B cell (primary cell): ENCODE measurements at regions not wholly inside any gene's neighbourhood (a gene's known extent, or its start where the extent isn't known, plus 50 kb on each side); places are given as distances from the start of the nearest gene placed in this dataset.

Experiments
- ATAC-seq: fragments of 200-7000 bp; cut with Tn5 transposase; one replicate; pipeline ENCODE4 v1.10.0; 2021; ENCODE audit warnings: low read depth, mild to moderate bottlenecking, moderate number of reproducible peaks, moderate library complexity
- CTCF ChIA-PET: fragments of 350-600 bp; sonication (Branson Sonifier 250); formaldehyde crosslinking; loops from one replicate; lab custom pipeline; 2021; ENCODE audit warnings: antibody characterized with exemption, inconsistent platforms; lab: Charles Lee
- POLR2A ChIA-PET: fragments of 350-600 bp; sonication (Branson Sonifier 250); formaldehyde crosslinking; loops from one replicate; lab custom pipeline; 2021; ENCODE audit warnings: antibody characterized with exemption; lab: Charles Lee
- DNase-seq: peaks from one replicate; pipeline ENCODE4 v3.0.0; 2013
- H2AFZ ChIP-seq: 2 replicates; pipeline ENCODE4 v1.6.1; 2012; ENCODE audit warnings: mild to moderate bottlenecking, low read depth, low read length; ENCODE audit not compliant: insufficient read depth, poor library complexity, severe bottlenecking
- H3K27ac ChIP-seq, 2 donors: 1 replicate in 1 of 2; 2 replicates in 1 of 2; pipeline ENCODE4 v1.5.1; 2012 to 2013; ENCODE audit warnings: low read length in 2 of 2, mild to moderate bottlenecking in 2 of 2, moderate library complexity in 1 of 2
- H3K27me3 ChIP-seq, 4 experiments: fragments of 200-600 bp in 1 of 4; sonication (generic) in 1 of 4; replicated peaks in 1 of 4; 1 replicate in 2 of 4; 2 replicates in 2 of 4; pipeline versions ENCODE4 v1.6.1 to v1.7.0; 2013 to 2016; ENCODE audit warnings: low read length in 3 of 4, mild to moderate bottlenecking in 2 of 4, mixed read lengths in 1 of 4, moderate library complexity in 1 of 4; ENCODE audit not compliant: insufficient read depth in 4 of 4, control insufficient read depth in 3 of 4; ENCODE audit errors: control extremely low read depth in 1 of 4
- H3K36me3 ChIP-seq, 2 experiments: replicated peaks in 1 of 2; 1 replicate in 1 of 2; 2 replicates in 1 of 2; pipeline versions ENCODE4 v1.6.1 to v1.7.1; 2013; ENCODE audit warnings: low read length in 1 of 2; ENCODE audit not compliant: insufficient read depth in 2 of 2, control insufficient read depth in 1 of 2; ENCODE audit errors: control extremely low read depth in 1 of 2, extremely low read depth in 1 of 2
- H3K4me1 ChIP-seq, 2 donors: fragments of 200-600 bp in 1 of 2; sonication (generic) in 1 of 2; 1 replicate in 1 of 2; 2 replicates in 1 of 2; pipeline versions ENCODE4 v1.5.1 to v1.6.1; 2013 to 2017; ENCODE audit warnings: low read length in 2 of 2; ENCODE audit not compliant: control insufficient read depth in 2 of 2, insufficient read depth in 2 of 2
- H3K4me2 ChIP-seq: replicated peaks from 2 replicates; pipeline ENCODE3; 2012; ENCODE audit warnings: mild to moderate bottlenecking, low read depth, low read length; ENCODE audit not compliant: poor library complexity, severe bottlenecking
- H3K4me3 ChIP-seq, 5 experiments: fragments of 200-600 bp in 1 of 5; sonication (generic) in 1 of 5; 1 replicate in 3 of 5; 2 replicates in 2 of 5; pipeline versions ENCODE4 v1.5.1 to v1.7.0; 2011 to 2016; ENCODE audit warnings: low read length in 4 of 5, mild to moderate bottlenecking in 4 of 5, low read depth in 2 of 5, control low read depth in 1 of 5, moderate library complexity in 1 of 5; ENCODE audit not compliant: insufficient read depth in 1 of 5; ENCODE audit errors: control extremely low read depth in 1 of 5, extremely low read depth in 1 of 5
- H3K79me2 ChIP-seq: fragments of 200-600 bp; sonication (generic); one replicate; pipeline ENCODE4 v1.6.0; 2016; ENCODE audit warnings: low read length; ENCODE audit not compliant: control insufficient read depth, insufficient read depth
- H3K9ac ChIP-seq: fragments of 200-600 bp; sonication (generic); 2 replicates; pipeline ENCODE4 v1.6.1; 2017; ENCODE audit warnings: mild to moderate bottlenecking, low read length, moderate library complexity
- H3K9me3 ChIP-seq, 3 donors: one replicate each; pipeline versions ENCODE4 v1.6.1 to v1.7.1; 2013; ENCODE audit warnings: low read length in 2 of 3; ENCODE audit not compliant: control insufficient read depth in 2 of 3, insufficient read depth in 1 of 3; ENCODE audit errors: control extremely low read depth in 1 of 3
- H4K20me1 ChIP-seq: 2 replicates; pipeline ENCODE4 v1.6.0; 2012; ENCODE audit warnings: mild to moderate bottlenecking, low read length; ENCODE audit not compliant: insufficient read depth, control insufficient read depth, poor library complexity, severe bottlenecking
- H3K27ac Mint-ChIP-seq: one replicate; pipeline ENCODE4 v1.8.0; 2021; ENCODE audit warnings: mixed read lengths
- H3K27me3 Mint-ChIP-seq: one replicate; pipeline ENCODE4 v1.8.0; 2021; ENCODE audit warnings: mixed read lengths
- H3K4me1 Mint-ChIP-seq: one replicate; pipeline ENCODE4 v1.8.0; 2021; ENCODE audit warnings: mixed read lengths
- H3K4me3 Mint-ChIP-seq: one replicate; pipeline ENCODE4 v1.8.0; 2021; ENCODE audit warnings: mixed read lengths
- H3K9me3 Mint-ChIP-seq: one replicate; pipeline ENCODE4 v1.8.0; 2022; ENCODE audit warnings: mixed read lengths; ENCODE audit not compliant: insufficient read depth
- EZH2 ChIP-seq: IDR thresholded peaks from 2 replicates; pipeline ENCODE4 v1.6.1; 2012; ENCODE audit warnings: borderline replicate concordance, low read depth, mild to moderate bottlenecking, moderate library complexity, low read length; ENCODE audit not compliant: insufficient read depth, poor library complexity, severe bottlenecking
- WGBS: methylation state at CpG from one replicate; pipeline ENCODE4 v1.1.5; 2013; ENCODE audit warnings: missing lambda C conversion rate; ENCODE audit not compliant: insufficient coverage; 5-methylcytosine and 5-hydroxymethylcytosine counted together
- intact Hi-C: fragments of 100-400 bp; cut with micrococcal nuclease; formaldehyde crosslinking; loops from one replicate; pipeline ENCODE4 v1.10.0; 2022
- TF ChIP-seq, protein P1 (sequence below): fragments of 200-600 bp; IDR thresholded peaks from one replicate; pipeline ENCODE4 v1.8.0; 2022; ENCODE audit warnings: antibody characterized with exemption, mild to moderate bottlenecking

DNA sequence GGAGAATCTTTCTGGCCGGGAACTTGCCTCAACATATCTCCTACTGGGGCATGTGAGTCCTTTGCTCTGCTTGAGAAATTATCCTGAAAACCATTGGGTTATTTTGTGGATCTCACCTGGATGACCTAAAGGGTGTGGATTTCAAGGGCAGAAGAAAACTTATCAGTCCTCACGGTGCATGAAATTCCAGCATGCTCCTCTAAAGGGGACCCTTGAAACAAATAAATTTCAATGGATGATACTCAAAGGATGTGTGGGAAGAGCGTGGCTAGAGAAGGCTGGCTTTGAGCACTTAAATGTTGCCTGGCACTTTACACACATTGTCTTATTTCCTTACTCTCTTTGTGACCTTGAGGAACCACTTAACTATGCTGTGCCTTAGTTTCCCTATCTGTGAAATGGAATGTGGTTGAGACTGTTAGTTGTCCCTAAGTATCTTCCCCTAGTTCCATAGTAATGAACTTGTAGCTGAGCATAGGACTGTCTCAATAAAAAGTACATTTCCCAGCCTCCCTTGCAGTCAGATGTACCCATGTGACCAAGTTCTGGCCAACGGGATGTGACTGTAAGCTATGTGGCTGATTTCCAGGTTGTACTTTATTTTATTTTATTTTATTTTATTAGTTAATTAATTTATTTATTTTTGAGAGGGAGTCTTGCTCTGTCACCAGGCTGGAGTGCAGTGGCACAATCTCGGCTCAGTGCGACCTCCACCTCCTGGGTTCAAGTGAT, 81.9 kb upstream of the PTPN1 start:
- TF ChIP-seq EZH2: no peak
- TF ChIP-seq, protein P1, sequence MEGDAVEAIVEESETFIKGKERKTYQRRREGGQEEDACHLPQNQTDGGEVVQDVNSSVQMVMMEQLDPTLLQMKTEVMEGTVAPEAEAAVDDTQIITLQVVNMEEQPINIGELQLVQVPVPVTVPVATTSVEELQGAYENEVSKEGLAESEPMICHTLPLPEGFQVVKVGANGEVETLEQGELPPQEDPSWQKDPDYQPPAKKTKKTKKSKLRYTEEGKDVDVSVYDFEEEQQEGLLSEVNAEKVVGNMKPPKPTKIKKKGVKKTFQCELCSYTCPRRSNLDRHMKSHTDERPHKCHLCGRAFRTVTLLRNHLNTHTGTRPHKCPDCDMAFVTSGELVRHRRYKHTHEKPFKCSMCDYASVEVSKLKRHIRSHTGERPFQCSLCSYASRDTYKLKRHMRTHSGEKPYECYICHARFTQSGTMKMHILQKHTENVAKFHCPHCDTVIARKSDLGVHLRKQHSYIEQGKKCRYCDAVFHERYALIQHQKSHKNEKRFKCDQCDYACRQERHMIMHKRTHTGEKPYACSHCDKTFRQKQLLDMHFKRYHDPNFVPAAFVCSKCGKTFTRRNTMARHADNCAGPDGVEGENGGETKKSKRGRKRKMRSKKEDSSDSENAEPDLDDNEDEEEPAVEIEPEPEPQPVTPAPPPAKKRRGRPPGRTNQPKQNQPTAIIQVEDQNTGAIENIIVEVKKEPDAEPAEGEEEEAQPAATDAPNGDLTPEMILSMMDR: no peak
- Histone ChIP-seq H2AFZ (no peak overlapping the region), H4K20me1 (no peaks in the 10 kb centered on the region), H3K27ac (no peak overlapping the region), H3K36me3 (no peaks in the 10 kb centered on the region), H3K9me3 (no peaks in the 10 kb centered on the region), H3K27me3 (peaks cover 0 to 15% (median 0%) of the 10 kb centered on the region in 4 experiments), H3K9ac (no peak overlapping the region), H3K4me1 (no peaks in the 10 kb centered on the region), H3K79me2 (no peaks in the 10 kb centered on the region), H3K4me2 (no peak overlapping the region), H3K4me3 (no peak overlapping the region)
- CTCF ChIA-PET: interaction anchor here (0.7 kb wide), 1 partner anchor 9 kb away, joined by 3 read pairs; no protein-coding TSS in a partner anchor
- no peaks in the 10 kb centered on the region for H3K4me1 Mint-ChIP-seq
- ATAC-seq: no peak
- no CpG with 5 or more reads among the region's 6 CpGs for WGBS
- no peak overlapping the region for H3K27ac Mint-ChIP-seq
- H3K4me3 Mint-ChIP-seq: no peak overlapping the region
- H3K27me3 Mint-ChIP-seq: peaks cover 17% of the 10 kb centered on the region
- intact Hi-C loops: no loop called here
- no peak for DNase-seq
- POLR2A ChIA-PET: no interaction called here
- H3K9me3 Mint-ChIP-seq: no peaks in the 10 kb centered on the region

DNA sequence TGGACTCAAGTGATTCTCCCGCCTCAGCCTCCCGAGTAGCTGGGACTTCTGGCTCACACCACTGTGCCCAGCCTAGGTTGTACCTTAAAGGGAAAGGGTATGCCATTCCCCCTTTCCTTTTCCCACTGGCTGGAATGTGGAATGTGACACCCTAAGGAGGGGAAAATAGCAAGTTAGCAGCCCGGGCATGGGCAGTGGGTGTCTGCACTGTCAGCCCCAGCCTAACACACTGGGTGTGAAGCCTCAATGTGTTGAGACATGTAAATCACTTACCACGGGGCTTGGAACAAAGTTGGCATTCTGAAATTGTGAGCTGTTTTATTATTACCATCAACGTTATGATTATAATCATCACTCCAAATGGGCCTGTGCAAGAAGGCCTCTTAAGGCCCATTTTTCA, 80.8 kb upstream of the PTPN1 start:
- Histone ChIP-seq H3K4me2 (no peak overlapping the region), H2AFZ (no peak overlapping the region), H3K36me3 (no peaks in the 10 kb centered on the region), H4K20me1 (no peaks in the 10 kb centered on the region), H3K9me3 (no peaks in the 10 kb centered on the region), H3K27me3 (peaks cover 0 to 15% (median 0%) of the 10 kb centered on the region in 4 experiments), H3K9ac (no peak overlapping the region), H3K27ac (no peak overlapping the region), H3K4me3 (no peak overlapping the region), H3K79me2 (no peaks in the 10 kb centered on the region), H3K4me1 (no peaks in the 10 kb centered on the region)
- CTCF ChIA-PET: interaction anchor here (1.1 kb wide), 1 partner anchor 35 kb away, joined by 3 read pairs; no protein-coding TSS in a partner anchor
- DNase-seq (no peak), ATAC-seq (no peak)
- Mint-ChIP-seq H3K4me3 (no peak overlapping the region), H3K4me1 (no peaks in the 10 kb centered on the region), H3K9me3 (no peaks in the 10 kb centered on the region), H3K27me3 (peaks cover 21% of the 10 kb centered on the region), H3K27ac (no peak overlapping the region)
- POLR2A ChIA-PET: interaction anchor here (0.6 kb wide), 1 partner anchor 26 kb away, joined by 6 read pairs; no protein-coding TSS in a partner anchor
- WGBS: 87% methylated on average over 3 of the region's 5 CpGs
- TF ChIP-seq, protein P1: no peak
- no peak for TF ChIP-seq EZH2
- intact Hi-C loops: no loop called here
